Parathyroid adenoma (tissue), 2 donors: ENCODE measurements at regions not wholly inside any gene's neighbourhood (a gene's known extent, or its start where the extent isn't known, plus 50 kb on each side); places are given as distances from the start of the nearest gene placed in this dataset.

Experiments
- H2AFZ ChIP-seq: fragments of 300-600 bp; sonication (generic); one replicate; pipeline ENCODE4 v1.7.0; 2017; ENCODE audit warnings: antibody characterized with exemption, mild to moderate bottlenecking
- H3K27ac ChIP-seq: fragments of 300-600 bp; sonication (generic); one replicate; pipeline ENCODE4 v1.7.0; 2017
- H3K27me3 ChIP-seq: fragments of 300-600 bp; sonication (generic); one replicate; pipeline ENCODE4 v1.7.0; 2017; ENCODE audit warnings: low read length; ENCODE audit not compliant: control insufficient read depth, insufficient read depth
- H3K36me3 ChIP-seq: fragments of 300-600 bp; sonication (generic); one replicate; pipeline ENCODE4 v1.7.0; 2017; ENCODE audit warnings: low read length; ENCODE audit not compliant: control insufficient read depth, insufficient read depth
- H3K4me1 ChIP-seq: fragments of 300-600 bp; sonication (generic); one replicate; pipeline ENCODE4 v1.7.0; 2017; ENCODE audit warnings: control low read depth
- H3K4me2 ChIP-seq: fragments of 300-600 bp; sonication (generic); one replicate; pipeline ENCODE4 v1.7.0; 2017; ENCODE audit warnings: low read length
- H3K4me3 ChIP-seq: fragments of 300-600 bp; sonication (generic); one replicate; pipeline ENCODE4 v1.7.0; 2017; ENCODE audit warnings: low read depth, low read length
- H3K79me2 ChIP-seq: fragments of 300-600 bp; sonication (generic); one replicate; pipeline ENCODE4 v1.7.0; 2017; ENCODE audit warnings: control low read depth
- H3K9ac ChIP-seq: fragments of 300-600 bp; sonication (generic); one replicate; pipeline ENCODE4 v1.7.0; 2017; ENCODE audit warnings: mild to moderate bottlenecking
- H3K9me3 ChIP-seq: fragments of 300-600 bp; sonication (generic); one replicate; pipeline ENCODE4 v1.7.0; 2017; ENCODE audit warnings: low read length; ENCODE audit not compliant: control insufficient read depth
- CTCF ChIP-seq: fragments of 300-600 bp; sonication (generic); IDR thresholded peaks from one replicate; pipeline ENCODE4 v1.7.0; 2017; ENCODE audit warnings: antibody characterized with exemption, mild to moderate bottlenecking
- donor health status: primary hyperparathyroidism.

- Histone ChIP-seq H3K4me1 (no peaks in the 10 kb centered on the region), H3K9ac (no peak overlapping the region), H3K36me3 (no peaks in the 10 kb centered on the region), H3K79me2 (no peaks in the 10 kb centered on the region), H2AFZ (no peak overlapping the region), H3K27me3 (no peaks in the 10 kb centered on the region), H3K4me3 (no peak overlapping the region), H3K9me3 (no peaks in the 10 kb centered on the region), H3K27ac (no peak overlapping the region), H3K4me2 (no peak overlapping the region)
- TF ChIP-seq CTCF = no peak
Measured at GRCh38 chr2:45279356-45279755, 270.1 kb upstream of the SIX2 start.

- Histone ChIP-seq H3K4me1 (no peaks in the 10 kb centered on the region), H3K9ac (no peak overlapping the region), H3K27me3 (no peaks in the 10 kb centered on the region), H3K79me2 (no peaks in the 10 kb centered on the region), H2AFZ (no peak overlapping the region), H3K4me3 (no peak overlapping the region), H3K27ac (no peak overlapping the region), H3K36me3 (no peaks in the 10 kb centered on the region), H3K9me3 (no peaks in the 10 kb centered on the region), H3K4me2 (no peak overlapping the region)
- TF ChIP-seq CTCF = no peak
Measured at GRCh38 chr2:45278365-45279078, 269.3 kb upstream of the SIX2 start.

- Histone ChIP-seq H3K36me3 (no peaks in the 10 kb centered on the region), H3K9me3 (no peaks in the 10 kb centered on the region), H3K27ac (no peak overlapping the region), H2AFZ (no peak overlapping the region), H3K4me2 (no peak overlapping the region), H3K79me2 (no peaks in the 10 kb centered on the region), H3K27me3 (no peaks in the 10 kb centered on the region), H3K4me1 (no peaks in the 10 kb centered on the region), H3K4me3 (no peak overlapping the region), H3K9ac (no peak overlapping the region)
- no peak for TF ChIP-seq CTCF
Measured at GRCh38 chr2:45276914-45277313, 267.7 kb upstream of the SIX2 start.

- H3K36me3 ChIP-seq = no peaks in the 10 kb centered on the region
- no peaks in the 10 kb centered on the region for H3K4me1 ChIP-seq
- H3K4me3 ChIP-seq = no peak overlapping the region
- no peaks in the 10 kb centered on the region for H3K79me2 ChIP-seq
- H3K9me3 ChIP-seq = no peaks in the 10 kb centered on the region
- TF ChIP-seq CTCF = no peak
- H3K4me2 ChIP-seq = no peak overlapping the region
- H3K9ac ChIP-seq = no peak overlapping the region
- H2AFZ ChIP-seq = peak overlapping the region; percentile 10
- H3K27me3 ChIP-seq = no peaks in the 10 kb centered on the region
- no peak overlapping the region for H3K27ac ChIP-seq
Measured at GRCh38 chr2:45275806-45276205, 266.6 kb upstream of the SIX2 start.

- TF ChIP-seq CTCF = no peak
- Histone ChIP-seq H3K4me3 (no peak overlapping the region), H3K36me3 (no peaks in the 10 kb centered on the region), H3K79me2 (no peaks in the 10 kb centered on the region), H3K4me1 (no peaks in the 10 kb centered on the region), H3K27me3 (no peaks in the 10 kb centered on the region), H3K27ac (no peak overlapping the region), H3K9me3 (no peaks in the 10 kb centered on the region), H3K4me2 (no peak overlapping the region), H3K9ac (no peak overlapping the region), H2AFZ (no peak overlapping the region)
Measured at GRCh38 chr2:45275242-45275805, 266.1 kb upstream of the SIX2 start.
